ACHN (cell line): ENCODE measurements at regions not wholly inside any gene's neighbourhood (a gene's known extent, or its start where the extent isn't known, plus 50 kb on each side); places are given as distances from the start of the nearest gene placed in this dataset.
A peak's percentile ranks its signal among the peaks of the same experiment; 100 is the strongest.

Source experiments
- DNase-seq: peaks from one replicate; pipeline ENCODE4 v3.0.0-alpha.2; 2015
- in situ Hi-C: cut with HindIII; loops from 2 replicates; pipeline ENCODE4 v1.10.0; 2017; ENCODE audit warnings: low sequenced_read_pairs, low pct_ligation_motif_present, low pct_unique_long_range_greater_than_20kb

- in situ Hi-C loops: no loop called here
- DNase-seq: no peak
Observed at GRCh38 chr13:27847669-27848068, 55.4 kb downstream of the GSX1 start.

GRCh38 chr13:27851096-27851850 is 59.0 kb downstream of the GSX1 start:
- no peak for DNase-seq
- in situ Hi-C loops: no loop called here

GRCh38 chr13:27852491-27852890 is 60.2 kb downstream of the GSX1 start:
- in situ Hi-C loops: no loop called here

GRCh38 chr13:27853335-27853734 is 61.1 kb downstream of the GSX1 start:
- no peak for DNase-seq
- in situ Hi-C loops: no loop called here

More at GRCh38 chr13:27852491-27852890, 60.2 kb downstream of the GSX1 start:
- DNase-seq: no peak

GRCh38 chr13:27853861-27854260 is 61.6 kb downstream of the GSX1 start:
- in situ Hi-C loops: no loop called here
- no peak for DNase-seq

- in situ Hi-C loops: no loop called here
- no peak for DNase-seq
Observed at GRCh38 chr13:27854606-27855005, 62.3 kb downstream of the GSX1 start.

GRCh38 chr13:27855381-27855780 is 63.1 kb downstream of the GSX1 start:
- no peak for DNase-seq
- in situ Hi-C loops: no loop called here

- in situ Hi-C loops: no loop called here
- no peak for DNase-seq
Observed at GRCh38 chr13:27857282-27857681, 62.5 kb upstream of the PDX1 start.

GRCh38 chr13:27858046-27858445 is 61.8 kb upstream of the PDX1 start:
- in situ Hi-C loops: no loop called here

GRCh38 chr13:27860743-27861142 is 59.1 kb upstream of the PDX1 start:
- DNase-seq: no peak
- in situ Hi-C loops: no loop called here

More at GRCh38 chr13:27858046-27858445, 61.8 kb upstream of the PDX1 start:
- DNase-seq: no peak

GRCh38 chr13:27861165-27861564 is 58.6 kb upstream of the PDX1 start:
- no peak for DNase-seq
- in situ Hi-C loops: no loop called here

GRCh38 chr13:27868641-27869435 is 51.0 kb upstream of the PDX1 start:
- in situ Hi-C loops: no loop called here
- DNase-seq: peak; percentile 24

- DNase-seq: no peak
- in situ Hi-C loops: no loop called here
Observed at GRCh38 chr13:27869436-27870095, 50.2 kb upstream of the PDX1 start.
